Fibroblast of pulmonary artery (primary cell): ENCODE measurements at regions not wholly inside any gene's neighbourhood (a gene's known extent, or its start where the extent isn't known, plus 50 kb on each side); places are given as distances from the start of the nearest gene placed in this dataset.

Experiments
- DNase-seq: peaks from one replicate; pipeline ENCODE4 v3.0.0-alpha.2; 2010; ENCODE audit warnings: low read depth
- H3K4me3 ChIP-seq: replicated peaks from 2 replicates; pipeline ENCODE4 v1.5.1; 2011; ENCODE audit warnings: low read depth, mild to moderate bottlenecking, control low read depth, low read length, moderate library complexity
- TF ChIP-seq, protein P1 (sequence below): IDR thresholded peaks from 2 replicates; pipeline ENCODE4 v1.5.1; 2011; ENCODE audit warnings: mild to moderate bottlenecking, control low read depth, low read length, inconsistent platforms; ENCODE audit errors: missing control alignments

DNA sequence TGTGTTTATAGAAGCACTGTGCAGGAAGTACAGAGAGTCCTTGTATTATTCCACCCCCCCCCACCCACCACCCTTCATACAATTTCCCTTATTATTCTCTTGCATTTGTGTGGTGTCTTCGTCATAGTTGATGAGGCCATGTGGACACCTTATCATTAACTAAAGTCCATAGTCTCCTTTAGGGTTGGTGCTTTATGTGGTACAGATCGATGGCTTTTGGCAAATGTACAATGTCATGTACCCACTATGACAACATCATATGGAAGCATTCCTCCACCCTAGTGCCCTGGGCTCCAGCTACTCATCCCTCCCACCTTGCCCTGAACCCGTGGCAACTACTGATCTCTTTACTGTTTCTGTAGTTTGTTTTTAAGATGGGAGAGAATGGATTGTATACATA is 93.8 kb upstream of the HDAC4 start:
- DNase-seq = no peak

DNA sequence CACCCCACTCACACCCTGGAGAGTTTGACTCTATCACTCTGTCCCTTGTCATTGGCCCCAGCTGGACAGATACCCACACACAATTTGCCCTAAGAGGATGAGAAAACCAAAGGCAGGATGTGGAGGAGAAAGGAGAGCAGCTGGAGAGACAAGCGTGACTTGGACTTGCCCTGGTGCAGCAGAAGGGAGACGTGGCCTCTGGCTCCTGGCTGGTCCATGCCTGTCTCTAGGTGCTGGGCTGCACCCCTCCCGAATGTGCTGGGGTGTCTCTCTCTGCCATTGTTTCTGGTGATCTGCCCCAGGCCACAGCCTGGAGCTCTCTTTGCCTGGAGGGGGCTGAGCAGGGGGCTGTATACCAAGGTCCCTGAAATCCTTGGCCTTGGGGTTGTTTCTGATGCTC is 88.7 kb upstream of the HDAC4 start:
- no peak for DNase-seq
- TF ChIP-seq, protein P1, sequence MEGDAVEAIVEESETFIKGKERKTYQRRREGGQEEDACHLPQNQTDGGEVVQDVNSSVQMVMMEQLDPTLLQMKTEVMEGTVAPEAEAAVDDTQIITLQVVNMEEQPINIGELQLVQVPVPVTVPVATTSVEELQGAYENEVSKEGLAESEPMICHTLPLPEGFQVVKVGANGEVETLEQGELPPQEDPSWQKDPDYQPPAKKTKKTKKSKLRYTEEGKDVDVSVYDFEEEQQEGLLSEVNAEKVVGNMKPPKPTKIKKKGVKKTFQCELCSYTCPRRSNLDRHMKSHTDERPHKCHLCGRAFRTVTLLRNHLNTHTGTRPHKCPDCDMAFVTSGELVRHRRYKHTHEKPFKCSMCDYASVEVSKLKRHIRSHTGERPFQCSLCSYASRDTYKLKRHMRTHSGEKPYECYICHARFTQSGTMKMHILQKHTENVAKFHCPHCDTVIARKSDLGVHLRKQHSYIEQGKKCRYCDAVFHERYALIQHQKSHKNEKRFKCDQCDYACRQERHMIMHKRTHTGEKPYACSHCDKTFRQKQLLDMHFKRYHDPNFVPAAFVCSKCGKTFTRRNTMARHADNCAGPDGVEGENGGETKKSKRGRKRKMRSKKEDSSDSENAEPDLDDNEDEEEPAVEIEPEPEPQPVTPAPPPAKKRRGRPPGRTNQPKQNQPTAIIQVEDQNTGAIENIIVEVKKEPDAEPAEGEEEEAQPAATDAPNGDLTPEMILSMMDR = no peak
- no peak overlapping the region for H3K4me3 ChIP-seq

More for the DNA sequence above, 93.8 kb upstream of the HDAC4 start:
- TF ChIP-seq, protein P1 = no peak
- no peak overlapping the region for H3K4me3 ChIP-seq

DNA sequence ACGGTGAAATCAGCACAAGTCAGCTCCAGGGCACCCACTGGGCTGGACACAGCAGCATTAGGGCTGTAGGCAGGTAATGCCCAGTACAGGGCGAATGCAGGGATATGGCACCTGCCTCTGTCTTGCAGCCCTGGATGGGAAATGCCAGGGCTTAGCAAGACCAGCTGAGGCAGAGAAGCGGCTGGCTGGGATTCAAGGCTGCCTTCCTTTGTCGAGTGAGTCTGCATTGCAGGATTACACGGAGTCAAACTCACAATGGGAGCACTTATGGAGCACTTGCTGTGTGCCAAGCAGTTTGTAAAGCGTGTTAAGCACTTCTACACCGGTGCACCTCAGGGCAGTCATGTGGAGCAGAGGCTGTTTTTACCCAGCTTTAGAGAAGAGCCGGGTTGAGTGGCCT is 87.3 kb upstream of the HDAC4 start:
- no peak for DNase-seq
- TF ChIP-seq, protein P1 = no peak
- H3K4me3 ChIP-seq = no peak overlapping the region

DNA sequence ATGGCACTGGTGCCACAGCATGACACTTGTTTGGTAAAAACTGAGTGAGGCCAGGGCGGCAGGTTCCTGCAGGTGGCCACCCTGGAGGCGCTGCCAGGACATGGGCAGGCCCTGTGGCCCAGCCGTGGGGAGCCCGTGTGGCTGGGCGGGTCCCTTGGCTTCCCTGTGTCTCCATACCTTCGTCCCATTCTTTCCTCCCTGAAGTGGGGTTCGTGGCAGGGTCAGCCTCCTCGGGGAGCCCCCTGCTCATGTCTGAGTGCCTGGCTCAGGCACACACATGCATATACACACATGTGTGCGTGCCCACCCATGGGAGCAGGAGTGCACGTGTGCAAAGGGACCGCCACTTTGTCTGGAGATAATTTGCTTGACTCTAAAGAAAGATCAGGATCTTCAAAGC is 86.5 kb upstream of the HDAC4 start:
- no peak for DNase-seq
- no peak overlapping the region for H3K4me3 ChIP-seq
- TF ChIP-seq, protein P1 = no peak

DNA sequence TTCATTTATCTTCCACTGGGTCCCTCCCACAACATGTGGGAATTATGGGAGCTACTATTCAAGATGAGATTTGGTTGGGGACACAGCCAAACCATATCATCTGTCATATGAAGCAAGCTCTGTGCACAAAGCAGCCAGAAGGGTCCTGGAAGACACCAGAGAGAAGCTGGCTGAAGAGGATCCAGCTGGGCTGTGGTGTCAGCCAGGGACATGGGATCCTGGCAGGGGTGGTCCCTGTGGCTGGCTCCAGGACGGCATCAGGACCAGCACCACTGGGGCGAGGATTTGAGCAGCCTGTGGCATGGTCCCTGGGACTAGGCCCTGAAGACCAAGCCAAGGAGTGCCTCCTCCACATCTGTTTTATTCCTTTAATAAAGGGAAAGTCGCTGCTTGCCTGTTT is 84.8 kb upstream of the HDAC4 start:
- TF ChIP-seq, protein P1 = no peak
- no peak for DNase-seq
- H3K4me3 ChIP-seq = no peak overlapping the region

DNA sequence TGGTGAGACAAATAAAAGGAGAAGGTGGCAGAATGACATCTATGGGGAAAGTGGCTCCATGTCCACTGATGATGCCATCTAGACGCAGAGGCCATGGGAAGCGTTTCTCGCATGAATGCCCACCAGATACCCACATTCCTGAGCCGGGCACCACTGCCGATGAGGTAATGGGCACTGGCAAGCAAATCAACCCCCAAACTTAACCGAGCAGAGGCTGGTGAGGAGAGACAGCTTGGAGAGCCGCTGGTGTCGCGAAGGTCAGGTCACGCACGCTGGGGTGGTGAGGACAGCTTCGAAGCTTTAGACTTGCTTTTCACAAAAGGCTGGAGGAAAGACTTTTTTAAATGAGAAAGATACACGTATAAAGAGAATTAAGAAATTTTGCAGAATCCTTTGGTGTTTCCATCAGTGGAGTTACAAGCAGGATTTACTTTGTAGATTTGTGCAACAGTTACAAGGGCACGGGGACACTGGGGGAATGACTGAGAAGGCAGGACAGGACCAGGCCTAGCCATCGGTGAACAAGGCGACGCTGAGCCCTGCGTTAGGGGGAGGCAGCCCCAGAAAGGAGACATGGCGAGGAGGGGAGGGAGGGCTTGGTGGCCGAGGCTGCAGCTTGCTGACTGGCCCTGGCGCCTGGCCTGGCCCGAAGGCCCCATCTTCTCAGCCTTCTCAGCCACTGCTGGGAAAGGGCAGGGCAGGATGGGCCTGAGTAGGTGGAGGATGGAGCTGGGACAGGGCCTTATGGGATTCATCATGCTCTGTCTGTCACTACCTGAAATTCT is 83.9 kb upstream of the HDAC4 start:
- no peak overlapping the region for H3K4me3 ChIP-seq
- TF ChIP-seq, protein P1 = no peak
- no peak for DNase-seq
